Renal pelvis (tissue), 1 donor: ENCODE measurements at regions not wholly inside any gene's neighbourhood (a gene's known extent, or its start where the extent isn't known, plus 50 kb on each side); places are given as distances from the start of the nearest gene placed in this dataset.
A peak's percentile ranks its signal among the peaks of the same experiment; 100 is the strongest.

Source experiments
- DNase-seq: peaks from one replicate; pipeline ENCODE4 v3.0.0-alpha.2; 2013

GRCh38 chr1:244347942-244348341 lies 103.8 kb downstream of the ADSS2 start:
- DNase-seq, result no peak

GRCh38 chr1:244349103-244349531 lies 102.6 kb downstream of the ADSS2 start:
- DNase-seq, result no peak

GRCh38 chr1:244349581-244350001 lies 102.1 kb downstream of the ADSS2 start:
- DNase-seq, result no peak

GRCh38 chr1:244350027-244350426 lies 101.7 kb downstream of the ADSS2 start:
- no peak for DNase-seq

GRCh38 chr1:244352156-244352830 lies 99.4 kb downstream of the ADSS2 start:
- no peak for DNase-seq

- DNase-seq, result peak; percentile 35
Measured at GRCh38 chr1:244353551-244354091, 98.1 kb downstream of the ADSS2 start.

GRCh38 chr1:244354810-244355278 lies 96.9 kb downstream of the ADSS2 start:
- no peak for DNase-seq

- no peak for DNase-seq
Measured at GRCh38 chr1:244356376-244356775, 95.3 kb downstream of the ADSS2 start.
